ENCODE measurements at regions not wholly inside any gene's neighbourhood (a gene's known extent, or its start where the extent isn't known, plus 50 kb on each side); places are given as distances from the start of the nearest gene placed in this dataset.

DNA sequence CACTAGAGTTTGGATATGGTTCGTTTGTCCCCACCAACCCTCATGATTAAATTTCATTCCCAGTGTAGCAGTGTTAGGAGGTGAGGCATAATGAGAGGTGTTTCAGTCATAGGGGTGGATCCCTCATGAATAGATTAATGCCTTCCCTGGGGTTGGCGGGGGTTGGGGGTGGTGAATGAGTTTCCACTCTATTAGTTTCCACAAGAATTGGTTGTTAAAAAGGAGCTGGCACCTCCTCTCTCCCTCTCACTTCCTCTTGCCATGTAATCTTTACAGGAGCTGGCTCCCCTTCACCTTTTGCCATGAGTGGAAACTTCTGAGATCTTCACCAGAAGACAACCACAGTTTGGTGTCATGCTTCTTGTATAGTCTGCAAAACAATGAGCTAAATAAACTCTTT is 333.7 kb downstream of the ENC1 start:
- ChIA-PET CTCF (interaction anchor here (0.6 to 0.7 kb wide), 2 partner anchors 67 to 335 kb away, joined by 3 to 4 read pairs; no protein-coding TSS in a partner anchor), POLR2A (no interaction called here)
- no peak overlapping the region for H3K4me3 ChIP-seq (ENCODE audit: low read depth, low read length)
- H3K36me3 ChIP-seq (ENCODE audit: control insufficient read depth, insufficient read depth, low read length), result no peaks in the 10 kb centered on the region
- TF ChIP-seq, protein P1, sequence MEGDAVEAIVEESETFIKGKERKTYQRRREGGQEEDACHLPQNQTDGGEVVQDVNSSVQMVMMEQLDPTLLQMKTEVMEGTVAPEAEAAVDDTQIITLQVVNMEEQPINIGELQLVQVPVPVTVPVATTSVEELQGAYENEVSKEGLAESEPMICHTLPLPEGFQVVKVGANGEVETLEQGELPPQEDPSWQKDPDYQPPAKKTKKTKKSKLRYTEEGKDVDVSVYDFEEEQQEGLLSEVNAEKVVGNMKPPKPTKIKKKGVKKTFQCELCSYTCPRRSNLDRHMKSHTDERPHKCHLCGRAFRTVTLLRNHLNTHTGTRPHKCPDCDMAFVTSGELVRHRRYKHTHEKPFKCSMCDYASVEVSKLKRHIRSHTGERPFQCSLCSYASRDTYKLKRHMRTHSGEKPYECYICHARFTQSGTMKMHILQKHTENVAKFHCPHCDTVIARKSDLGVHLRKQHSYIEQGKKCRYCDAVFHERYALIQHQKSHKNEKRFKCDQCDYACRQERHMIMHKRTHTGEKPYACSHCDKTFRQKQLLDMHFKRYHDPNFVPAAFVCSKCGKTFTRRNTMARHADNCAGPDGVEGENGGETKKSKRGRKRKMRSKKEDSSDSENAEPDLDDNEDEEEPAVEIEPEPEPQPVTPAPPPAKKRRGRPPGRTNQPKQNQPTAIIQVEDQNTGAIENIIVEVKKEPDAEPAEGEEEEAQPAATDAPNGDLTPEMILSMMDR (IDR thresholded peaks at IDR 0.05; ENCODE audit: insufficient read depth, low read depth, low read length), result no peak
- no peaks in the 10 kb centered on the region for H3K27me3 ChIP-seq (ENCODE audit: control insufficient read depth, insufficient read depth, low read length)
- DNase-seq (ENCODE audit: low read depth), result no peak

DNA sequence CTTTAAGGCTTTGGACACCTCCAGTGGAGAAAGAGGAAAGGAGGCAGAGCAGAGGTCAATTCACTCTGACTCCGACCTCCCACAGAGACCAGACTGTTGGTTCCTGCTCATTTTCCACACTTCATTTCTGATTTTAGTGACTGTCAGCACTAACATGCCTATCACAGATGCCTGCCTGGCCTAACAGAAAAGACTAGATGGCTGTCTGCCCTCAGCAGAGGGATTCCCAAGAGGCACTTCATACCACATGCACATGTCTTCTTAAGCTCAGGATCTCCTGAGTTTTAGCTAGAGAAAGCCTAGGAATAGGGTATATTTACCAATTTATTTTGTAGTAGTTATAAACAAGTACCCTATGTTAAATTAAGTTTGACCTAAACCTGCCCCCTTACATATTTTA is 336.0 kb downstream of the ENC1 start:
- TF ChIP-seq, protein P1 (IDR thresholded peaks at IDR 0.05; ENCODE audit: insufficient read depth, low read depth, low read length), result no peak
- no peaks in the 10 kb centered on the region for H3K27me3 ChIP-seq (ENCODE audit: control insufficient read depth, insufficient read depth, low read length)
- ChIA-PET CTCF (no interaction called here), POLR2A (no interaction called here)
- no peaks in the 10 kb centered on the region for H3K36me3 ChIP-seq (ENCODE audit: control insufficient read depth, insufficient read depth, low read length)
- no peak for DNase-seq (ENCODE audit: low read depth)
- no peak overlapping the region for H3K4me3 ChIP-seq (ENCODE audit: low read depth, low read length)

DNA sequence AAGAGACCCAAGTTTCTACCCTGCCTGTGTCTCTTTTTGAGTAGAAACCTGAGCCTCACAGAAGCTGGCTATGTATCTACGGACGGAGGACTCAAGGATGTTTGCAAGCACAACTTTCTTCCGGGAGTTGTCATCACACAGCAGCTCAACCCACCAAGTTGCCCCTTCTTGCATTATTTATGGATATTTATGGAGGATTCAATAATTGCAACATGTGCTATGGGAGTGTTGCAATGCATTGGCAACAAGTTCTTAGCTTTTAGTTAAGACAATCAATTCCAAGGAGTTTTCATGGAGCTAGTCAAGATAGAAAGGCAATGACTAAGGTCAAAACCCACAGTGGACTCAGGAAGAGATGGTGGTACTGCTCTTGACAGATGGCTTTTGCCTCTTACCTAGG is 336.9 kb downstream of the ENC1 start:
- DNase-seq (ENCODE audit: low read depth), result no peak
- H3K27me3 ChIP-seq (ENCODE audit: control insufficient read depth, insufficient read depth, low read length), result no peaks in the 10 kb centered on the region
- no peak overlapping the region for H3K4me3 ChIP-seq (ENCODE audit: low read depth, low read length)
- ChIA-PET CTCF (no interaction called here), POLR2A (no interaction called here)
- H3K36me3 ChIP-seq (ENCODE audit: control insufficient read depth, insufficient read depth, low read length), result no peaks in the 10 kb centered on the region
- TF ChIP-seq, protein P1 (IDR thresholded peaks at IDR 0.05; ENCODE audit: insufficient read depth, low read depth, low read length), result no peak

DNA sequence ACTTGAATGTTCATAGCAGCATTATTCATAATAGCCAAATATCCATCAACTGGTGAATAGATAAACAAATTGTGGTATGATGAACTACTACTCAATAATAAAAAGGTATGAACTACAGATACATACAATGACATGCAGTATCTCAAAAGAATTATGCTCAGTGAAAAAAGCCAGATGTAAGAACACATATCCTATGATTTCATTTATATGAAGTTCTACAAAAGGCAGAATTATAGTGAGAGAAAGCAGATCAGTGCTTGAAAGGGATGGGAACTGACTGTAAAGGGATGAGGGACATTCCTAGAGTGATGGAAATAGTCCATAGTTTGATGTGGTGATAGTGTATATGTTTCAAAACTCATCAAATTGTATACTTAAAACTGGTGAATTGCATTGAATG is 339.0 kb downstream of the ENC1 start:
- Histone ChIP-seq H3K4me3 (ENCODE audit: low read depth, low read length) (no peak overlapping the region), H3K36me3 (ENCODE audit: control insufficient read depth, insufficient read depth, low read length) (no peaks in the 10 kb centered on the region), H3K27me3 (ENCODE audit: control insufficient read depth, insufficient read depth, low read length) (no peaks in the 10 kb centered on the region)
- CTCF ChIA-PET, result no interaction called here
- DNase-seq (ENCODE audit: low read depth), result no peak
- POLR2A ChIA-PET, result no interaction called here
- TF ChIP-seq, protein P1 (IDR thresholded peaks at IDR 0.05; ENCODE audit: insufficient read depth, low read depth, low read length), result no peak

DNA sequence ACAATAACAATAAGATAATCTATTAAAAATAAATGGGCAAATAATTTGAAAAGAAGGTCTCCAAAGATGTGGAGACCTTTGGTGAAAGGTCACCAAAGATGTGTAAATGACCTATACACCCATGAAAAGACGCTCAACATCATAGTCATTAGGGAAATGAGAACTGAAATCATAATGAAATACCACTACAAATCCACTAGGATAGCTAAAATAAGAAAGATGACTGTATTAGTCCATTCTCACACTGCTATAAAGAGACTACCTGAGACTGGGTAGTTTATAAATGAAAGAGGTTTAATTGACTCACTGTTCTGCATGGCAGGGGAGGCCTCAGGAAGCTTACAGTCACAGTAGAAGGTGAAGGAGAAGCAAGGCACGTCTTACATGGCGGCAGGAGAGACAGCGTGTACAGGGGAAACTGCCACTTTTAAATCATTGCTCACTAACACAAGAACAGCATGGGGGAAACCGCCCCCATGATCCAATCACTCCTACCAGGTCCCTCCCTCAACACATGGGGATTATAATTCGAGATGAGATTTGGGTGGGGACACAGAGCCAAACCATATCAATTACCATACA is 339.6 kb downstream of the ENC1 start:
- ChIA-PET POLR2A (no interaction called here), CTCF (no interaction called here)
- no peaks in the 10 kb centered on the region for H3K36me3 ChIP-seq (ENCODE audit: control insufficient read depth, insufficient read depth, low read length)
- DNase-seq (ENCODE audit: low read depth), result no peak
- H3K4me3 ChIP-seq (ENCODE audit: low read depth, low read length), result no peak overlapping the region
- H3K27me3 ChIP-seq (ENCODE audit: control insufficient read depth, insufficient read depth, low read length), result no peaks in the 10 kb centered on the region
- TF ChIP-seq, protein P1 (IDR thresholded peaks at IDR 0.05; ENCODE audit: insufficient read depth, low read depth, low read length), result no peak

All from BJ (cell line).